AG09319 (cell line): ENCODE measurements at regions not wholly inside any gene's neighbourhood (a gene's known extent, or its start where the extent isn't known, plus 50 kb on each side); places are given as distances from the start of the nearest gene placed in this dataset.

Source experiments
- DNase-seq: peaks from one replicate; pipeline ENCODE4 v3.0.0-alpha.2; 2010; ENCODE audit warnings: low read depth; ENCODE audit errors: extremely low read depth
- TF ChIP-seq, protein P1 (sequence below): IDR thresholded peaks from 2 replicates; pipeline ENCODE4 v1.5.1; 2011; ENCODE audit warnings: low read depth, mild to moderate bottlenecking, inconsistent platforms, low read length, moderate library complexity

DNA sequence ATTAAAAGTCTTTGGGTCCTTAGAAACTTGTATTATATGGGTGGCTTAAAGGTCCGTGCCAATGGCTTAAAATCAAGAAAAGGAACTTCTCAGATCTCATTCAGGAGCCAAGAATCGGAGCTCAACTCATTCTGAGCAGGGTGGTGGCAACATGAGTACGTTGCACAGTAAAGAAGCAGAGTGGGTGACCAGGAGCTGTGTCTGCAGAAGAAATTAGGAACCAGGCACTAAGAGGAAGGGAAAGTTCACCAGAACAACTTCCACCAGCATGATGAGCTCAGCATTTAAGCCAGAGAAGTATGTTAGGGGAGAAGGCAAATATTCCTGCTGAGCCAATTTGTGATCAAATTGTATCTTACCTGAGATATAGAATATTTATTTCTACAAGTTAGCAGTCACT is 236.0 kb upstream of the NRP1 start:
- DNase-seq: no peak
- TF ChIP-seq, protein P1, sequence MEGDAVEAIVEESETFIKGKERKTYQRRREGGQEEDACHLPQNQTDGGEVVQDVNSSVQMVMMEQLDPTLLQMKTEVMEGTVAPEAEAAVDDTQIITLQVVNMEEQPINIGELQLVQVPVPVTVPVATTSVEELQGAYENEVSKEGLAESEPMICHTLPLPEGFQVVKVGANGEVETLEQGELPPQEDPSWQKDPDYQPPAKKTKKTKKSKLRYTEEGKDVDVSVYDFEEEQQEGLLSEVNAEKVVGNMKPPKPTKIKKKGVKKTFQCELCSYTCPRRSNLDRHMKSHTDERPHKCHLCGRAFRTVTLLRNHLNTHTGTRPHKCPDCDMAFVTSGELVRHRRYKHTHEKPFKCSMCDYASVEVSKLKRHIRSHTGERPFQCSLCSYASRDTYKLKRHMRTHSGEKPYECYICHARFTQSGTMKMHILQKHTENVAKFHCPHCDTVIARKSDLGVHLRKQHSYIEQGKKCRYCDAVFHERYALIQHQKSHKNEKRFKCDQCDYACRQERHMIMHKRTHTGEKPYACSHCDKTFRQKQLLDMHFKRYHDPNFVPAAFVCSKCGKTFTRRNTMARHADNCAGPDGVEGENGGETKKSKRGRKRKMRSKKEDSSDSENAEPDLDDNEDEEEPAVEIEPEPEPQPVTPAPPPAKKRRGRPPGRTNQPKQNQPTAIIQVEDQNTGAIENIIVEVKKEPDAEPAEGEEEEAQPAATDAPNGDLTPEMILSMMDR: no peak

DNA sequence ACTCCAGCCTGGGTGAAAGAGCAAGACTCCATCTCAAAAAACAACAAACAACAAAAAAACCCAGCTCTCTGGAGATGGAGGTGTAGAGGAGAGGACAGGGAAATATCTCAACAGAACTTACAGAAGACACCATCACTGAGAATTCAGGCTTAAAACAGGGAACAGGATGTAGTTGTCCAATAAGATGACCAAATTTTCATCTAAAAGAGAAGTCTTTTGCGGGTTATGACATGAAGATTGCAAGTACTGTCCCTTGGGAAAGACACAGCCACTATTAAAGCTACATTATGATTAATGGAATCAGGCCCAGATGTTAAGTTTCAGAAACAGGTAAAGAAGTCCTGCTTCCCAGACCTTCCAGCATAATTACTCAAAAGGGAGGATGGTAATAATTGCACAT is 235.2 kb upstream of the NRP1 start:
- TF ChIP-seq, protein P1: no peak
- no peak for DNase-seq

DNA sequence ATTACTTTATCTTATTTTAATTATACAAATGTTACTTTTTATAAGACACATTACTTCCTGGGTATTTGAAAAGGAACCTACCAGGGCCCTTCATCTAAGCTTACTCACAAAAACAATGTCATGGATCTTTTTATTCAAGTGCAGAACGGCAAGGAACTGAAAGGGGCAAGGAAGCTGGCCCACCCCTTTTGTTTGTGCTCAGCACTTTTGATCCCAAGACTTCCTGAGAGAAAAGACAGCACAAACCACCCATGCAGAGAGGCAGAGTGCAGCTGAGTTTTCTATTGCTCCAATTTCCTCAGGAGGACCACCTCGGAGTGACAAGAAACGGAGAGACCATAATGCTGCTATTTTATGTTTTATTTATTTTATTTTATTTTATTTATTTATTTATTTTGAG is 232.0 kb upstream of the NRP1 start:
- DNase-seq: no peak
- TF ChIP-seq, protein P1: no peak

DNA sequence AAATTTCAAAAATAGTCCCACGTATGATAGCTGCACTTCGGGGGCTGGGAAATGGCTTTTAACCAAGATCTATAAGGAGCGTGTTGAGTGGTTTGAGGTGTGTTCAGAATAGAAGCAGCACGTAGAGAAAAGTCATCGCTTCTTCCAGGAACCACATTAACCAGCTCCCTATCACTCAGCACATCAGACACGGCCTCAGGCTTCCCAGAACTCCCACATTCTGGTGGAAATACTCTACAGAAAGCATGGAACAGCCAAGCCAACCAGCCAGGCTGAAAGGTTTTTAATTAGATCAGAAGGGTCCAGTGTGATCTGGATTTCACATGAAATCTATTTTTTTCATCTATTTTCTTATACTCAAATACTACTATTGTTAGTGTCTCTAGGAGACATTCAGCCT is 231.5 kb upstream of the NRP1 start:
- DNase-seq: no peak

DNA sequence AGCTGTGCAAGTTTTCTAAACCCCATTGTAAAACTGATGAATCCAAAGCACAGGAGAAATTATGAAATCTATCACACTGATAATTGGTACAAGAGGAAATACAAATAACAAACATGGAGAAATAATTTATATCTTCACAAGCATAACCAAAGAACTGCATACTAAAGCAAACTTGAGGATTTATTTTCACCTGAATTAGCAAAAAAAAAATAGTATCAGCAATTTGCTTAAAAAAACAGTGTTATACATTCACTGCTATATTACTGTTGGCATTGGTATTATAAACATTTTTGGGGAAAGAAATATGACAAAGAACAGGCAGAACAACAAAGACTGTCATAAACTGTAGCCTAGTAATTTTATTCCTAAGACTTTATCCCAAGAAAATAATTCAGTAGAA is 230.8 kb upstream of the NRP1 start:
- no peak for DNase-seq
- TF ChIP-seq, protein P1: no peak

More for the DNA sequence above, 231.5 kb upstream of the NRP1 start:
- TF ChIP-seq, protein P1: no peak

DNA sequence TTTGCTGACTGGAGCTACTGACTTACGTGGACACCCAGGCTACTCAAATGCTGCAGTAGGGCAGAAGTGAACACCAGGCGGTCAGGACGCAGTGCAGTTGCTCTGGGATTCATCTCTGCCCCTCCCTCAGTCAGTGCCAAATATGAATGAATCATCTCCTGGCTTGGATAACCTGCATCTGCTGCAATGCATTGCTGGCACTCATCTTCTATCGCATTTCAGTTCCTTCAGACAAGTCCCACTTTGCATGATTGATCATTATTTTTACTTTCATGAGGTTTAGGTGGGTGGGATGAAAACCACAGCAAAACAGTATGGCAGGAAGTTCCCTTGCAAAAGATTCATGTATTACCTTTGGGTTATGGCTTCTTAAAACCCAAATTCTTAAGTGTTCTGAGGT is 224.6 kb upstream of the NRP1 start:
- DNase-seq: peak; percentile 63
- TF ChIP-seq, protein P1: peak; percentile 25

DNA sequence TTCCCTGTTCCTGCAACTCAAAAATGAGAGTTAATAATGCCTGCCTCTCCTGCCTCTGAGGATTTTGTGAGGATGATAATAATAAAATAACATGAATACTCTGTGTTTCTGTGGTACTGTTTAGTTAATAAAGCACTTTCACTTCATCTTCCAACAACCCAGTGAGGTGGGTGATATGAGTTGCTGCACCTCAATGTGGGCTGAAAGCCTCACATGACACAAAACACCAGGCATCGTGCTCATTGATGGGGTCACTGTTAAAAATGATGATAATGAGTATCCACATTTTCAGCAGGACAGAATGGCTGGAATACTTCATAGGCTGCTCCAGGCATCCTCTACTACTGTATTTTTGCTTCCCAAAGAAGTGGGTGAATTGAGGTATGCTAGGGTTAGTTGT is 222.8 kb upstream of the NRP1 start:
- no peak for DNase-seq
- TF ChIP-seq, protein P1: no peak

DNA sequence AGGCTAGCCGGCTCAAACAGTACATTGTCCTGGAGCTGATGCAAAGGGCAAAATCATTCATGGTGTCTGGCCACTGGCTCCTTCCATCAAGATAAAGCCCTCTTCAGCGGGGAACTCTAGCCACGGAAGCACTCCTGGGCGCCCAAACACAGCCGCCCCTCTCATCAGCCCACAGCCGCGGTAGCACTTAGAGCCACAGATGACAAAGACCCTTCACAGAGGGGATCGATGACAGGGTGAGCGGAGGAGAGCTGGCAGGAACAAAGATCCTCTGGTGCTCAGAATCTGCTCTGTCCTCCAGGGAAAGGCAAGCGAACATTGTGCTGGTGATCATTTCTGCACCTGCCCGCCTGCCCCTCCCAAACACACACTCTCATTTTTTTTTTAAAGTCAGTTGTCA is 222.2 kb upstream of the NRP1 start:
- no peak for DNase-seq
- TF ChIP-seq, protein P1: no peak
